ENCODE measurements at regions not wholly inside any gene's neighbourhood (a gene's known extent, or its start where the extent isn't known, plus 50 kb on each side); places are given as distances from the start of the nearest gene placed in this dataset.

DNA sequence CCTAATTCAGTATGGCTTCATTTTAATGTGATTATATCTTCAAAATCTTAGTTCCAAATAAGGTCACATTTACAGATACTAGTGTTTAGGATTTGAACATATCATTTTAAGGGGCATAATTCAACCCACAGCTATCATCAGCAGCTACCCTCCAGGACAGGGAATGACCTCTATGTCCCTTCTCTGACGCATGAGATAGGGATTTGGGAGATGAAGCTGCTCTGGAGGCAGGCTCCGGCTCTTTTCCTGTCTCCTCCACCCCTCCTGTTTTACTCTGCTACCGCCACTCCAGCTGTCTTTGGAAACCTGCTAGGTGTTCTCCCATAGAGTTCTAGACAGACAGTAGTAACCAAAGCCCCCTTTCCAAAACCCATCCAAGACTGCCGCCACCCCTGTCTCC lies 119.2 kb downstream of the CARTPT start:
- no peak for DNase-seq (ENCODE audit: low spot score)
- ChIA-PET CTCF (ENCODE audit: low intra/inter-chr PET ratio, low total read pairs) (no interaction called here), POLR2A (no interaction called here)
- H3K4me3 ChIP-seq (replicated peaks in 1 of 3; ENCODE audit: insufficient read depth in 1 of 3, low read depth in 2 of 3, low read length in 3 of 3), result no peak overlapping the region
- no peaks in the 10 kb centered on the region for H4K20me1 ChIP-seq (ENCODE audit: insufficient read depth, low read length)
- ATAC-seq, result no peak
- H3K9ac ChIP-seq (ENCODE audit: insufficient read depth, low read depth, low read length), result no peak overlapping the region
- 4% methylated on average over 4 of the region's 4 CpGs for WGBS (ENCODE audit: low lambda C conversion rate)
- no peak overlapping the region for H2AFZ ChIP-seq (ENCODE audit: low read length)
- no peaks in the 10 kb centered on the region for H3K36me3 ChIP-seq (replicated peaks in 1 of 2; ENCODE audit: control insufficient read depth in 1 of 2, insufficient read depth in 2 of 2, low read length in 2 of 2)
- no peak for FAIRE-seq
- BruUV-seq (replicated peaks), result no TSS peak
- H3K4me1 ChIP-seq (ENCODE audit: insufficient read depth, low read length), result no peaks in the 10 kb centered on the region
- H3K4me2 ChIP-seq (ENCODE audit: low read depth, low read length), result no peak overlapping the region
- H3K27ac ChIP-seq (ENCODE audit: extremely low read length, insufficient read depth, low read length), result no peak overlapping the region
- in situ Hi-C loops (cut with HindIII; ENCODE audit: extremely low pct_ligation_motif_present, low pct_unique_long_range_greater_than_20kb), result no loop called here
- intact Hi-C loops (cut with micrococcal nuclease; ENCODE audit: unreplicated experiment), result no loop called here
- H3K9me3 ChIP-seq (ENCODE audit: low read length), result no peaks in the 10 kb centered on the region
- H3K27me3 ChIP-seq (ENCODE audit: control insufficient read depth in 1 of 2, insufficient read depth in 2 of 2, low read length in 2 of 2), result no peaks in the 10 kb centered on the region; a peak in 1 of 5 replicates
- H3K79me2 ChIP-seq (ENCODE audit: insufficient read depth, low read length), result no peaks in the 10 kb centered on the region
- TF ChIP-seq TBP (CRISPR knock-in tag; IDR thresholded peaks at IDR 0.05) (no peak), BCLAF1 (IDR thresholded peaks at IDR 0.05) (no peak), HNRNPL (IDR thresholded peaks at IDR 0.05; ENCODE audit: low read depth, low read length) (no peak), ZNF614 (CRISPR knock-in tag; IDR thresholded peaks at IDR 0.05; ENCODE audit: borderline replicate concordance) (no peak), ZNF20 (CRISPR knock-in tag; IDR thresholded peaks at IDR 0.05) (no peak), TBX2 (CRISPR knock-in tag; IDR thresholded peaks at IDR 0.05; ENCODE audit: borderline replicate concordance) (no peak), ASH2L (IDR thresholded peaks at IDR 0.05; ENCODE audit: insufficient read length, low read depth, low read length) (no peak), ZNF558 (CRISPR knock-in tag; IDR thresholded peaks at IDR 0.05; ENCODE audit: borderline replicate concordance) (no peak), TSC22D2 (CRISPR knock-in tag; IDR thresholded peaks at IDR 0.05; ENCODE audit: borderline replicate concordance) (no peak), MAZ (IDR thresholded peaks at IDR 0.05; ENCODE audit: borderline replicate concordance, low read depth, low read length) (no peak), MAZ (CRISPR knock-in tag; IDR thresholded peaks at IDR 0.05; ENCODE audit: low read depth) (no peak), THRA (CRISPR knock-in tag; IDR thresholded peaks at IDR 0.05; ENCODE audit: borderline replicate concordance) (no peak), ZNF232 (CRISPR knock-in tag; IDR thresholded peaks at IDR 0.05; ENCODE audit: borderline replicate concordance) (no peak), ZZZ3 (CRISPR knock-in tag; IDR thresholded peaks at IDR 0.05; ENCODE audit: borderline replicate concordance) (no peak)
- TF ChIP-seq, protein P1, sequence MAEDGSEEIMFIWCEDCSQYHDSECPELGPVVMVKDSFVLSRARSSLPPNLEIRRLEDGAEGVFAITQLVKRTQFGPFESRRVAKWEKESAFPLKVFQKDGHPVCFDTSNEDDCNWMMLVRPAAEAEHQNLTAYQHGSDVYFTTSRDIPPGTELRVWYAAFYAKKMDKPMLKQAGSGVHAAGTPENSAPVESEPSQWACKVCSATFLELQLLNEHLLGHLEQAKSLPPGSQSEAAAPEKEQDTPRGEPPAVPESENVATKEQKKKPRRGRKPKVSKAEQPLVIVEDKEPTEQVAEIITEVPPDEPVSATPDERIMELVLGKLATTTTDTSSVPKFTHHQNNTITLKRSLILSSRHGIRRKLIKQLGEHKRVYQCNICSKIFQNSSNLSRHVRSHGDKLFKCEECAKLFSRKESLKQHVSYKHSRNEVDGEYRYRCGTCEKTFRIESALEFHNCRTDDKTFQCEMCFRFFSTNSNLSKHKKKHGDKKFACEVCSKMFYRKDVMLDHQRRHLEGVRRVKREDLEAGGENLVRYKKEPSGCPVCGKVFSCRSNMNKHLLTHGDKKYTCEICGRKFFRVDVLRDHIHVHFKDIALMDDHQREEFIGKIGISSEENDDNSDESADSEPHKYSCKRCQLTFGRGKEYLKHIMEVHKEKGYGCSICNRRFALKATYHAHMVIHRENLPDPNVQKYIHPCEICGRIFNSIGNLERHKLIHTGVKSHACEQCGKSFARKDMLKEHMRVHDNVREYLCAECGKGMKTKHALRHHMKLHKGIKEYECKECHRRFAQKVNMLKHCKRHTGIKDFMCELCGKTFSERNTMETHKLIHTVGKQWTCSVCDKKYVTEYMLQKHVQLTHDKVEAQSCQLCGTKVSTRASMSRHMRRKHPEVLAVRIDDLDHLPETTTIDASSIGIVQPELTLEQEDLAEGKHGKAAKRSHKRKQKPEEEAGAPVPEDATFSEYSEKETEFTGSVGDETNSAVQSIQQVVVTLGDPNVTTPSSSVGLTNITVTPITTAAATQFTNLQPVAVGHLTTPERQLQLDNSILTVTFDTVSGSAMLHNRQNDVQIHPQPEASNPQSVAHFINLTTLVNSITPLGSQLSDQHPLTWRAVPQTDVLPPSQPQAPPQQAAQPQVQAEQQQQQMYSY (CRISPR knock-in tag; IDR thresholded peaks at IDR 0.05), result no peak
- TF ChIP-seq, protein P2, sequence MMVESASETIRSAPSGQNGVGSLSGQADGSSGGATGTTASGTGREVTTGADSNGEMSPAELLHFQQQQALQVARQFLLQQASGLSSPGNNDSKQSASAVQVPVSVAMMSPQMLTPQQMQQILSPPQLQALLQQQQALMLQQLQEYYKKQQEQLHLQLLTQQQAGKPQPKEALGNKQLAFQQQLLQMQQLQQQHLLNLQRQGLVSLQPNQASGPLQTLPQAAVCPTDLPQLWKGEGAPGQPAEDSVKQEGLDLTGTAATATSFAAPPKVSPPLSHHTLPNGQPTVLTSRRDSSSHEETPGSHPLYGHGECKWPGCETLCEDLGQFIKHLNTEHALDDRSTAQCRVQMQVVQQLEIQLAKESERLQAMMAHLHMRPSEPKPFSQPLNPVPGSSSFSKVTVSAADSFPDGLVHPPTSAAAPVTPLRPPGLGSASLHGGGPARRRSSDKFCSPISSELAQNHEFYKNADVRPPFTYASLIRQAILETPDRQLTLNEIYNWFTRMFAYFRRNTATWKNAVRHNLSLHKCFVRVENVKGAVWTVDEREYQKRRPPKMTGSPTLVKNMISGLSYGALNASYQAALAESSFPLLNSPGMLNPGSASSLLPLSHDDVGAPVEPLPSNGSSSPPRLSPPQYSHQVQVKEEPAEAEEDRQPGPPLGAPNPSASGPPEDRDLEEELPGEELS (CRISPR knock-in tag; IDR thresholded peaks at IDR 0.05), result no peak
